SK-N-SH treated with all-trans-retinoic acid at 6 μM for 48 hours (cell line): ENCODE measurements at regions not wholly inside any gene's neighbourhood (a gene's known extent, or its start where the extent isn't known, plus 50 kb on each side); places are given as distances from the start of the nearest gene placed in this dataset.

Experiments
- POU6F1 ChIP-seq: fragments of 250-450 bp; sonication (Bioruptor Pico); IDR thresholded peaks from 2 replicates; pipeline ENCODE4 v1.8.0; 2021; ENCODE audit warnings: low read depth, mild to moderate bottlenecking, moderate library complexity, borderline replicate concordance
- PPARA ChIP-seq: fragments of 250-450 bp; sonication (Bioruptor Pico); IDR thresholded peaks from 2 replicates; pipeline ENCODE4 v1.5.0; 2020; ENCODE audit warnings: mild to moderate bottlenecking, borderline replicate concordance

DNA sequence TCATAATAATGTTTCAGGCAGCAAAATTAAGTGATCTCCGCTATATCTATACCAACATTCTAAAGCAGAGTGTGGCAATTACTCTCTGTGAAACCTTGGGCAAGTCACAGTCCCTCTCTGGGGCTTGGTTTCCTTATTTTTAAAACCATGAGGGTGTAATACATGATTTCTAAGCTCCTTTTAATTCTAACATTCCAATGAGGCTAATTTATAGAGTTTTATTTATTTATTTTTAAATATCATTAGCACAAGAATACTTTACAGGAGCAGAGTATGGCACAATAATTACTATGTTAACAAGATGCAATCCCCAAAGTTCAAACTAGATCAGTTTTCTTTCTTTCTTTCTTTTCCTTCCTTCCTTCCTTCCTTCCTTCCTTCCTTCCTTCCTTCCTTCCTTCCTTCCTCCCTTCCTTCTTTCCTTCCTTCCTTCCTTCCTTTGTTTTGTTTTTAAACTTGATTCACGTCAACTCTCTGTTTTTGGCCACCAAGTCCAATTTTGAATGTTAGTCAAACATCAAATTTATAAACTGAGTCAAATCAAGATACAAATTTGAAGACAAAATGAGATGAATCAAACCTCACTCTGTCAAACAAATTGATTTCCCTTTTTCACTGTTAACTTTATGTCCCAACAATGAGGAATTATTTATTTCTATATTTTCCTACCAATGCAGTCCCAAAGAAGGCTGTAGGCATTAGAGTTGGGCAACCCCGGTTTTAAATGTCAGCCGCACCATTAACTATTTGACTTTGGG lies 50.2 kb upstream of the GPR174 start (continued):
- TF ChIP-seq POU6F1 (CRISPR knock-in tag) (no peak), PPARA (CRISPR knock-in tag) (no peak)
- TF ChIP-seq, all 23 proteins: peak for 0
